OCI-LY7 (cell line): ENCODE measurements at regions not wholly inside any gene's neighbourhood (a gene's known extent, or its start where the extent isn't known, plus 50 kb on each side); places are given as distances from the start of the nearest gene placed in this dataset.

Source experiments
- CTCF ChIP-seq: fragments of 200-600 bp; sonication (generic); conservative IDR thresholded peaks from 2 replicates; pipeline ENCODE4 v1.5.1; 2014; ENCODE audit warnings: mild to moderate bottlenecking, antibody characterized with exemption, low read length, moderate library complexity, mixed read lengths
- EZH2phosphoT487 ChIP-seq: fragments of 200-600 bp; sonication (generic); IDR thresholded peaks from 2 replicates; pipeline ENCODE4 v1.6.1; 2018; ENCODE audit warnings: low read depth, borderline replicate concordance, mild to moderate bottlenecking, mixed run types, antibody characterized with exemption, low read length, moderate library complexity, mixed read lengths

- no peak for TF ChIP-seq CTCF
- TF ChIP-seq EZH2phosphoT487 = no peak
These were observed 152.7 kb downstream of the MCHR2 start for GRCh38 chr6:99841297-99841696.
